SK-N-SH treated with all-trans-retinoic acid at 6 μM for 48 hours (cell line): ENCODE measurements at regions not wholly inside any gene's neighbourhood (a gene's known extent, or its start where the extent isn't known, plus 50 kb on each side); places are given as distances from the start of the nearest gene placed in this dataset.

Source experiments
- ARNTL ChIP-seq: fragments of 450-650 bp; formaldehyde crosslinking; IDR thresholded peaks from 2 replicates; pipeline ENCODE4 v1.5.0; 2020; ENCODE audit warnings: low read depth, mild to moderate bottlenecking, moderate library complexity, borderline replicate concordance
- BACH2 ChIP-seq: fragments of 250-450 bp; sonication (Bioruptor Pico); IDR thresholded peaks from 2 replicates; pipeline ENCODE4 v1.9.0; 2021; ENCODE audit warnings: mild to moderate bottlenecking, borderline replicate concordance
- GLIS3 ChIP-seq: fragments of 250-450 bp; sonication (Bioruptor Pico); IDR thresholded peaks from 2 replicates; pipeline ENCODE4 v1.5.0; 2020; ENCODE audit warnings: mild to moderate bottlenecking, moderate library complexity
- ISL1 ChIP-seq: fragments of 250-450 bp; sonication (Bioruptor Pico); IDR thresholded peaks from 2 replicates; pipeline ENCODE4 v2.1.2; 2022; ENCODE audit warnings: mild to moderate bottlenecking, moderate library complexity
- OSR1 ChIP-seq: fragments of 250-450 bp; sonication (Bioruptor Pico); IDR thresholded peaks from 2 replicates; pipeline ENCODE4 v1.8.0; 2022; ENCODE audit warnings: moderate library complexity, mild to moderate bottlenecking, inconsistent platforms
- RARB ChIP-seq: fragments of 250-450 bp; sonication (Bioruptor Pico); IDR thresholded peaks from 2 replicates; pipeline ENCODE4 v1.8.0; 2021; ENCODE audit warnings: mild to moderate bottlenecking, moderate library complexity
- TCF4 ChIP-seq: fragments of 250-450 bp; sonication (Bioruptor Pico); IDR thresholded peaks from 2 replicates; pipeline ENCODE4 v1.8.0; 2021; ENCODE audit warnings: mild to moderate bottlenecking, moderate library complexity, borderline replicate concordance
- TOX ChIP-seq: fragments of 250-450 bp; sonication (Bioruptor Pico); IDR thresholded peaks from 2 replicates; pipeline ENCODE4 v1.8.0; 2021; ENCODE audit warnings: mild to moderate bottlenecking, moderate library complexity, borderline replicate concordance
- ZFP3 ChIP-seq: fragments of 250-450 bp; sonication (Bioruptor Pico); IDR thresholded peaks from 2 replicates; pipeline ENCODE4 v1.5.0; 2020; ENCODE audit warnings: mild to moderate bottlenecking, moderate library complexity
- TF ChIP-seq, protein P1 (sequence below): fragments of 250-450 bp; sonication (Bioruptor Pico); IDR thresholded peaks from 2 replicates; pipeline ENCODE4 v1.8.0; 2020; ENCODE audit warnings: mild to moderate bottlenecking, moderate library complexity, borderline replicate concordance

- TF ChIP-seq ZFP3 (no peak), OSR1 (CRISPR knock-in tag) (no peak), RARB (CRISPR knock-in tag) (no peak), TOX (CRISPR knock-in tag) (no peak), GLIS3 (CRISPR knock-in tag) (no peak), TCF4 (CRISPR knock-in tag) (no peak), BACH2 (CRISPR knock-in tag) (no peak), ARNTL (no peak), ISL1 (CRISPR knock-in tag) (no peak)
- TF ChIP-seq, protein P1, sequence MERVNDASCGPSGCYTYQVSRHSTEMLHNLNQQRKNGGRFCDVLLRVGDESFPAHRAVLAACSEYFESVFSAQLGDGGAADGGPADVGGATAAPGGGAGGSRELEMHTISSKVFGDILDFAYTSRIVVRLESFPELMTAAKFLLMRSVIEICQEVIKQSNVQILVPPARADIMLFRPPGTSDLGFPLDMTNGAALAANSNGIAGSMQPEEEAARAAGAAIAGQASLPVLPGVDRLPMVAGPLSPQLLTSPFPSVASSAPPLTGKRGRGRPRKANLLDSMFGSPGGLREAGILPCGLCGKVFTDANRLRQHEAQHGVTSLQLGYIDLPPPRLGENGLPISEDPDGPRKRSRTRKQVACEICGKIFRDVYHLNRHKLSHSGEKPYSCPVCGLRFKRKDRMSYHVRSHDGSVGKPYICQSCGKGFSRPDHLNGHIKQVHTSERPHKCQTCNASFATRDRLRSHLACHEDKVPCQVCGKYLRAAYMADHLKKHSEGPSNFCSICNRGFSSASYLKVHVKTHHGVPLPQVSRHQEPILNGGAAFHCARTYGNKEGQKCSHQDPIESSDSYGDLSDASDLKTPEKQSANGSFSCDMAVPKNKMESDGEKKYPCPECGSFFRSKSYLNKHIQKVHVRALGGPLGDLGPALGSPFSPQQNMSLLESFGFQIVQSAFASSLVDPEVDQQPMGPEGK (CRISPR knock-in tag): no peak
These were observed 266.7 kb downstream of the ALG10 start for GRCh38 chr12:34288963-34289345.
